Neural cell (in vitro differentiated cells): ENCODE measurements at regions not wholly inside any gene's neighbourhood (a gene's known extent, or its start where the extent isn't known, plus 50 kb on each side); places are given as distances from the start of the nearest gene placed in this dataset.

Experiments
- TF ChIP-seq, protein P1 (sequence below): IDR thresholded peaks from 2 replicates; pipeline ENCODE4 v1.6.1; 2012; ENCODE audit warnings: borderline replicate concordance
- TF ChIP-seq, protein P2 (sequence below): fragments of 450-650 bp; IDR thresholded peaks from 2 replicates; pipeline ENCODE4 v1.5.1; 2014; ENCODE audit warnings: antibody characterized with exemption, mild to moderate bottlenecking, moderate library complexity; ENCODE audit not compliant: poor library complexity, severe bottlenecking

DNA sequence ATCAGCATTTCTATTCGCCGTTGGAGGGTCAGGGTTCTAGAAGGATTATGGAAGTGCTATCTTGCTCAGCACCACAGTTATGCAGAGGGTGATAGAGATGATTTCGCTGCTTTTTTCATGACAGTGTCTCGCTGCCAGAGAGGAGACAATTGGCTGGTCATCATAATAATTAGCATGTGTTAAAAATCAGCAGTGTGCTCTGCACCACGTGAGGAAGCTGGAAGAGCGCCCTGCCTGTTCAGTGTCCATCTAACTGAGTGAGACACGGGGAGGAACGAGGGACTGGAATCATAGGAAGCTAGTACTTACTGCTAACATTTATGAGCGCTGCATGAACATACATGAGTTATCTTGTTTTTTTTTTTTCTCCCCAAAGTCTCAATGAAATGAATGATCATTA is 116.2 kb upstream of the PLAAT1 start:
- TF ChIP-seq, protein P1, sequence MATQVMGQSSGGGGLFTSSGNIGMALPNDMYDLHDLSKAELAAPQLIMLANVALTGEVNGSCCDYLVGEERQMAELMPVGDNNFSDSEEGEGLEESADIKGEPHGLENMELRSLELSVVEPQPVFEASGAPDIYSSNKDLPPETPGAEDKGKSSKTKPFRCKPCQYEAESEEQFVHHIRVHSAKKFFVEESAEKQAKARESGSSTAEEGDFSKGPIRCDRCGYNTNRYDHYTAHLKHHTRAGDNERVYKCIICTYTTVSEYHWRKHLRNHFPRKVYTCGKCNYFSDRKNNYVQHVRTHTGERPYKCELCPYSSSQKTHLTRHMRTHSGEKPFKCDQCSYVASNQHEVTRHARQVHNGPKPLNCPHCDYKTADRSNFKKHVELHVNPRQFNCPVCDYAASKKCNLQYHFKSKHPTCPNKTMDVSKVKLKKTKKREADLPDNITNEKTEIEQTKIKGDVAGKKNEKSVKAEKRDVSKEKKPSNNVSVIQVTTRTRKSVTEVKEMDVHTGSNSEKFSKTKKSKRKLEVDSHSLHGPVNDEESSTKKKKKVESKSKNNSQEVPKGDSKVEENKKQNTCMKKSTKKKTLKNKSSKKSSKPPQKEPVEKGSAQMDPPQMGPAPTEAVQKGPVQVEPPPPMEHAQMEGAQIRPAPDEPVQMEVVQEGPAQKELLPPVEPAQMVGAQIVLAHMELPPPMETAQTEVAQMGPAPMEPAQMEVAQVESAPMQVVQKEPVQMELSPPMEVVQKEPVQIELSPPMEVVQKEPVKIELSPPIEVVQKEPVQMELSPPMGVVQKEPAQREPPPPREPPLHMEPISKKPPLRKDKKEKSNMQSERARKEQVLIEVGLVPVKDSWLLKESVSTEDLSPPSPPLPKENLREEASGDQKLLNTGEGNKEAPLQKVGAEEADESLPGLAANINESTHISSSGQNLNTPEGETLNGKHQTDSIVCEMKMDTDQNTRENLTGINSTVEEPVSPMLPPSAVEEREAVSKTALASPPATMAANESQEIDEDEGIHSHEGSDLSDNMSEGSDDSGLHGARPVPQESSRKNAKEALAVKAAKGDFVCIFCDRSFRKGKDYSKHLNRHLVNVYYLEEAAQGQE = no peak
- TF ChIP-seq, protein P2, sequence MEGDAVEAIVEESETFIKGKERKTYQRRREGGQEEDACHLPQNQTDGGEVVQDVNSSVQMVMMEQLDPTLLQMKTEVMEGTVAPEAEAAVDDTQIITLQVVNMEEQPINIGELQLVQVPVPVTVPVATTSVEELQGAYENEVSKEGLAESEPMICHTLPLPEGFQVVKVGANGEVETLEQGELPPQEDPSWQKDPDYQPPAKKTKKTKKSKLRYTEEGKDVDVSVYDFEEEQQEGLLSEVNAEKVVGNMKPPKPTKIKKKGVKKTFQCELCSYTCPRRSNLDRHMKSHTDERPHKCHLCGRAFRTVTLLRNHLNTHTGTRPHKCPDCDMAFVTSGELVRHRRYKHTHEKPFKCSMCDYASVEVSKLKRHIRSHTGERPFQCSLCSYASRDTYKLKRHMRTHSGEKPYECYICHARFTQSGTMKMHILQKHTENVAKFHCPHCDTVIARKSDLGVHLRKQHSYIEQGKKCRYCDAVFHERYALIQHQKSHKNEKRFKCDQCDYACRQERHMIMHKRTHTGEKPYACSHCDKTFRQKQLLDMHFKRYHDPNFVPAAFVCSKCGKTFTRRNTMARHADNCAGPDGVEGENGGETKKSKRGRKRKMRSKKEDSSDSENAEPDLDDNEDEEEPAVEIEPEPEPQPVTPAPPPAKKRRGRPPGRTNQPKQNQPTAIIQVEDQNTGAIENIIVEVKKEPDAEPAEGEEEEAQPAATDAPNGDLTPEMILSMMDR = no peak
